Right ventricle myocardium inferior (tissue), 1 donor: ENCODE measurements at regions not wholly inside any gene's neighbourhood (a gene's known extent, or its start where the extent isn't known, plus 50 kb on each side); places are given as distances from the start of the nearest gene placed in this dataset.

Source experiments
- ATAC-seq: fragments of 200-7000 bp; cut with Tn5 transposase; one replicate; pipeline ENCODE4 v1.9.1; 2020; ENCODE audit warnings: mild to moderate bottlenecking, moderate library complexity
- DNase-seq: peaks from one replicate; pipeline ENCODE4 v3.0.0; 2021; ENCODE audit errors: missing footprints
- intact Hi-C: fragments of 100-400 bp; cut with DNase I; formaldehyde crosslinking; loops from one replicate; pipeline ENCODE4 v1.11.0; 2022
- donor health status: DM: no; HTN: yes; CAD: no; lungs with severe emphysema.

- ATAC-seq (no peak), DNase-seq (no peak)
- intact Hi-C loops, result no loop called here
Observed at GRCh38 chr12:102735104-102735503, 181.9 kb downstream of the PAH start.

GRCh38 chr12:102730996-102731395 is 186.0 kb downstream of the PAH start:
- ATAC-seq (no peak), DNase-seq (no peak)
- intact Hi-C loops, result no loop called here

GRCh38 chr12:102728506-102729242 is 188.4 kb downstream of the PAH start:
- DNase-seq, result no peak
- intact Hi-C loops, result no loop called here
- ATAC-seq, result no peak

- no peak for ATAC-seq
- intact Hi-C loops, result no loop called here
- DNase-seq, result no peak
Observed at GRCh38 chr12:102726686-102727085, 190.4 kb downstream of the PAH start.

GRCh38 chr12:102722147-102722546 is 194.9 kb downstream of the PAH start:
- no peak for DNase-seq
- ATAC-seq, result no peak
- intact Hi-C loops, result no loop called here

GRCh38 chr12:102708108-102708507 is 208.9 kb downstream of the PAH start:
- intact Hi-C loops, result no loop called here
- ATAC-seq (no peak), DNase-seq (no peak)

GRCh38 chr12:102702447-102703114 is 214.5 kb downstream of the PAH start:
- intact Hi-C loops, result no loop called here
- DNase-seq (no peak), ATAC-seq (peak; percentile 59)

- intact Hi-C loops, result no loop called here
Observed at GRCh38 chr12:102696045-102696444, 215.7 kb upstream of the IGF1 start.

GRCh38 chr12:102694903-102695302 is 214.5 kb upstream of the IGF1 start:
- DNase-seq, result no peak
- no peak for ATAC-seq

More at GRCh38 chr12:102696045-102696444, 215.7 kb upstream of the IGF1 start:
- ATAC-seq, result no peak
- DNase-seq, result no peak

GRCh38 chr12:102691773-102692555 is 211.6 kb upstream of the IGF1 start:
- intact Hi-C loops, result no loop called here
- DNase-seq, result no peak
- no peak for ATAC-seq

More at GRCh38 chr12:102694903-102695302, 214.5 kb upstream of the IGF1 start:
- intact Hi-C loops, result no loop called here

- intact Hi-C loops, result no loop called here
- DNase-seq, result no peak
- no peak for ATAC-seq
Observed at GRCh38 chr12:102690253-102690652, 209.9 kb upstream of the IGF1 start.

- DNase-seq (no peak), ATAC-seq (no peak)
- intact Hi-C loops, result no loop called here
Observed at GRCh38 chr12:102689701-102690100, 209.3 kb upstream of the IGF1 start.

GRCh38 chr12:102687523-102687922 is 207.2 kb upstream of the IGF1 start:
- DNase-seq (peak; percentile 45), ATAC-seq (peak; percentile 48)
- intact Hi-C loops, result no loop called here

GRCh38 chr12:102685841-102686240 is 205.5 kb upstream of the IGF1 start:
- intact Hi-C loops, result no loop called here
- ATAC-seq, result no peak

GRCh38 chr12:102685172-102685571 is 204.8 kb upstream of the IGF1 start:
- no peak for DNase-seq
- intact Hi-C loops, result no loop called here
- no peak for ATAC-seq

More at GRCh38 chr12:102685841-102686240, 205.5 kb upstream of the IGF1 start:
- no peak for DNase-seq

- ATAC-seq (no peak), DNase-seq (no peak)
Observed at GRCh38 chr12:102682366-102683289, 202.3 kb upstream of the IGF1 start.

GRCh38 chr12:102681747-102682146 is 201.4 kb upstream of the IGF1 start:
- intact Hi-C loops, result no loop called here
- ATAC-seq, result no peak
- DNase-seq, result no peak

More at GRCh38 chr12:102682366-102683289, 202.3 kb upstream of the IGF1 start:
- intact Hi-C loops, result no loop called here

GRCh38 chr12:102681309-102681708 is 200.9 kb upstream of the IGF1 start:
- intact Hi-C loops, result no loop called here
- ATAC-seq (no peak), DNase-seq (no peak)

- no peak for DNase-seq
- ATAC-seq, result no peak
- intact Hi-C loops, result no loop called here
Observed at GRCh38 chr12:102680304-102680703, 199.9 kb upstream of the IGF1 start.
